Choroid plexus epithelial cell (primary cell): ENCODE measurements at regions not wholly inside any gene's neighbourhood (a gene's known extent, or its start where the extent isn't known, plus 50 kb on each side); places are given as distances from the start of the nearest gene placed in this dataset.

Experiments used
- DNase-seq: peaks from one replicate; pipeline ENCODE4 v3.0.0-alpha.2; 2010; ENCODE audit warnings: low read depth
- H3K4me3 ChIP-seq: 2 replicates; pipeline ENCODE4 v1.5.1; 2011; ENCODE audit warnings: low read depth, mild to moderate bottlenecking, control low read depth, low read length, moderate library complexity
- CTCF ChIP-seq: conservative IDR thresholded peaks from 2 replicates; pipeline ENCODE4 v1.5.1; 2011; ENCODE audit warnings: low read depth, mild to moderate bottlenecking, control low read depth, inconsistent platforms, low read length, moderate library complexity

- TF ChIP-seq CTCF = no peak
- H3K4me3 ChIP-seq = no peak overlapping the region
- no peak for DNase-seq
Measured at GRCh38 chr18:66156946-66157687, 406.3 kb downstream of the CDH7 start.

GRCh38 chr18:66150650-66151049, 399.8 kb downstream of the CDH7 start:
- H3K4me3 ChIP-seq = no peak overlapping the region
- no peak for DNase-seq
- TF ChIP-seq CTCF = no peak

- DNase-seq = no peak
- H3K4me3 ChIP-seq = no peak overlapping the region
- TF ChIP-seq CTCF = no peak
Measured at GRCh38 chr18:66143029-66143428, 392.2 kb downstream of the CDH7 start.

- H3K4me3 ChIP-seq = no peak overlapping the region
- no peak for DNase-seq
- no peak for TF ChIP-seq CTCF
Measured at GRCh38 chr18:66141716-66142115, 390.9 kb downstream of the CDH7 start.

GRCh38 chr18:66138642-66139041, 387.8 kb downstream of the CDH7 start:
- no peak overlapping the region for H3K4me3 ChIP-seq
- no peak for TF ChIP-seq CTCF
- DNase-seq = no peak

GRCh38 chr18:66136039-66136438, 385.2 kb downstream of the CDH7 start:
- peak; percentile 0 for DNase-seq
- no peak overlapping the region for H3K4me3 ChIP-seq
- no peak for TF ChIP-seq CTCF

- TF ChIP-seq CTCF = no peak
- H3K4me3 ChIP-seq = no peak overlapping the region
- DNase-seq = no peak
Measured at GRCh38 chr18:66129248-66129647, 378.4 kb downstream of the CDH7 start.
